Uterus (tissue), 3 donors: ENCODE measurements at regions not wholly inside any gene's neighbourhood (a gene's known extent, or its start where the extent isn't known, plus 50 kb on each side); places are given as distances from the start of the nearest gene placed in this dataset.

Experiments used
- DNase-seq, 2 donors: peaks; one replicate each; pipeline ENCODE4 v3.0.0-alpha.2; 2019 to 2020
- H3K27ac ChIP-seq, 2 donors: fragments of 200-600 bp; sonication (generic); 1 replicate in 1 of 2; 2 replicates in 1 of 2; pipeline ENCODE4 v1.5.1; 2016 to 2018
- H3K27me3 ChIP-seq, 2 donors: fragments of 200-600 bp; sonication (generic); one replicate each; pipeline ENCODE4 v1.5.1; 2018 to 2019; ENCODE audit warnings: control low read depth in 1 of 2
- H3K36me3 ChIP-seq, 2 donors: fragments of 200-600 bp; sonication (generic); one replicate each; pipeline ENCODE4 v1.5.1; 2019; ENCODE audit warnings: control low read depth in 1 of 2
- H3K4me1 ChIP-seq, 2 donors: fragments of 200-600 bp; sonication (generic); one replicate each; pipeline ENCODE4 v1.5.1; 2018 to 2019; ENCODE audit warnings: control low read depth in 1 of 2
- H3K4me3 ChIP-seq, 2 donors: fragments of 200-600 bp; sonication (generic); 1 replicate in 1 of 2; 2 replicates in 1 of 2; pipeline ENCODE4 v1.5.1; 2018 to 2019; ENCODE audit warnings: mild to moderate bottlenecking in 1 of 2
- H3K9me3 ChIP-seq, 2 donors: fragments of 200-600 bp; sonication (generic); one replicate each; pipeline ENCODE4 v1.5.1; 2019; ENCODE audit warnings: control low read depth in 1 of 2
- POLR2A ChIP-seq, 2 donors: fragments of 450-650 bp; IDR thresholded peaks; one replicate each; pipeline ENCODE4 v1.6.1; 2016; ENCODE audit warnings: antibody characterized with exemption in 2 of 2, mild to moderate bottlenecking in 1 of 2, moderate library complexity in 1 of 2
- intact Hi-C: fragments of 100-400 bp; cut with DNase I; formaldehyde crosslinking; loops from one replicate; pipeline ENCODE4 v1.15.1; 2023; ENCODE audit warnings: low total_unique reads
- TF ChIP-seq, protein P1 (sequence below), 4 experiments: fragments of 200-600 bp in 2 of 4; fragments of 450-650 bp in 2 of 4; sonication (generic) in 2 of 4; IDR thresholded peaks; one replicate each; pipeline ENCODE4 v1.5.1; 2016 to 2019; ENCODE audit warnings: antibody characterized with exemption in 4 of 4, mild to moderate bottlenecking in 2 of 4, moderate library complexity in 1 of 4
- donor health status: DM: yes; HTN: yes; CAD: no.

- Histone ChIP-seq H3K27me3 (no peaks in the 10 kb centered on the region), H3K4me1 (no peaks in the 10 kb centered on the region), H3K27ac (no peak overlapping the region), H3K9me3 (no peaks in the 10 kb centered on the region), H3K36me3 (no peaks in the 10 kb centered on the region), H3K4me3 (no peak overlapping the region)
- DNase-seq = no peak
- TF ChIP-seq POLR2A (IDR thresholded peaks at IDR 0.05) = no peak
- TF ChIP-seq, protein P1, sequence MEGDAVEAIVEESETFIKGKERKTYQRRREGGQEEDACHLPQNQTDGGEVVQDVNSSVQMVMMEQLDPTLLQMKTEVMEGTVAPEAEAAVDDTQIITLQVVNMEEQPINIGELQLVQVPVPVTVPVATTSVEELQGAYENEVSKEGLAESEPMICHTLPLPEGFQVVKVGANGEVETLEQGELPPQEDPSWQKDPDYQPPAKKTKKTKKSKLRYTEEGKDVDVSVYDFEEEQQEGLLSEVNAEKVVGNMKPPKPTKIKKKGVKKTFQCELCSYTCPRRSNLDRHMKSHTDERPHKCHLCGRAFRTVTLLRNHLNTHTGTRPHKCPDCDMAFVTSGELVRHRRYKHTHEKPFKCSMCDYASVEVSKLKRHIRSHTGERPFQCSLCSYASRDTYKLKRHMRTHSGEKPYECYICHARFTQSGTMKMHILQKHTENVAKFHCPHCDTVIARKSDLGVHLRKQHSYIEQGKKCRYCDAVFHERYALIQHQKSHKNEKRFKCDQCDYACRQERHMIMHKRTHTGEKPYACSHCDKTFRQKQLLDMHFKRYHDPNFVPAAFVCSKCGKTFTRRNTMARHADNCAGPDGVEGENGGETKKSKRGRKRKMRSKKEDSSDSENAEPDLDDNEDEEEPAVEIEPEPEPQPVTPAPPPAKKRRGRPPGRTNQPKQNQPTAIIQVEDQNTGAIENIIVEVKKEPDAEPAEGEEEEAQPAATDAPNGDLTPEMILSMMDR (IDR thresholded peaks at IDR 0.05) = no peak
- intact Hi-C loops = no loop called here
Observed at GRCh38 chr6:63371104-63371715, 51.4 kb upstream of the LGSN start.

DNA sequence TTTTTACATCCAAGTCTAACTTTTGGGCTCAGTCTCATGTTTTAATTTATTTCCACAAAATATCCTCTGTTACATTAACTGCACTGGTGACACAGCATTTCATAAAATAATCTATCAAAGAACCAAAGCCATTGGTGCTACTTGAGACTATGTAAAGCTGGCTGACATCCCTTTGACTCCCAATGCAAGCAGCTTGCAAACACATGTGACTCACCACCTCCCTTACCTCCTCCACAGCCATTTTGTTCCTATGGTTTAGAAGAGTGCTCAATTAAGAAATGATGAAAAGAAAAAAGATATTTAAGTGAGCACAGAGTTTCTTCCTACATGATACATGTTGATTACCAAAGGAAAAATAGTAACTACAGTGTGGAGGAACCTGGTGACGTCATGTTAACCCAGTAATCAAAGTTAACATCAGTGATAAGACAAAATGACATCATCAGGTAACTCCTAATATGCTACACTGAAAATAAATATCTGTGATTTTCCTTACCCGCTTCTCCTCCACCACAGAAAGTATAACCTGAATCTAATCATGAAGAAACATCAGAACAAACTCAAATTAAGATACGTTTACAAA lies 53.3 kb upstream of the LGSN start:
- Histone ChIP-seq H3K36me3 (no peaks in the 10 kb centered on the region), H3K4me1 (no peaks in the 10 kb centered on the region), H3K4me3 (no peak overlapping the region), H3K27ac (no peak overlapping the region), H3K27me3 (no peaks in the 10 kb centered on the region), H3K9me3 (no peaks in the 10 kb centered on the region)
- TF ChIP-seq, protein P1 (IDR thresholded peaks at IDR 0.05) = no peak
- TF ChIP-seq POLR2A (IDR thresholded peaks at IDR 0.05) = no peak
- intact Hi-C loops = no loop called here
- no peak for DNase-seq

DNA sequence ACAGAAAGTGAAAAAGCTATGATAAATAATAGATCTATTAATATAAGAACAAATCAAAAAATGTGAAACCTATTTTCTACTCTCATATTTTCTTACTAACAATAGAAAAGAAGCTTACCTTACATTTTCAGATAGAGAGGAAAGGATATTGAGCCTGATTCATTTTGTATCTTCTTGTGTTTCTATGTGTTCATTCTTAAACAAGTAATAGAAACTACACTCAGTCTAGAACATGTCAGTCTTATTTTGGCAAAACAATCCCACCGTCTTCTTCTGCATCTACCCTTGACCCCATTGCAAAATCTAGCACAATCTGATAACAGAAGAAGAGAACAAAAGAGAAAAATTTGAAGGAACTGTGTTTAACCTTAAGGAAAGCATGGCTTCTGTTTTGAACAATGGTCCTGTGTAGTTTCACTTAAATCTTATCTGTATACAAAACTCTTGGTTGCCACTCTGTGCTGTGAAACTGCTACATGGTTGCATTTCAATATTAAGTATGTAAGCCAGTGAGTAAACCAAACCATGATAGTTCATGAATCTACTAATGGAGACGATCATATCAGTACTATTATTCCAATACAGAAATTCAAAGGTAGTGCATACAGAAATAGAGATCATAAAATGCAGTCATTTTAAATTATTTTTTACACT lies 69.5 kb upstream of the LGSN start:
- no peak for DNase-seq
- H3K27me3 ChIP-seq = no peaks in the 10 kb centered on the region
- H3K36me3 ChIP-seq = no peaks in the 10 kb centered on the region
- intact Hi-C loops = no loop called here
- no peak overlapping the region for H3K4me3 ChIP-seq
- H3K27ac ChIP-seq = no peak overlapping the region
- H3K4me1 ChIP-seq = no peaks in the 10 kb centered on the region
- H3K9me3 ChIP-seq = no peaks in the 10 kb centered on the region
- no peak for TF ChIP-seq POLR2A (IDR thresholded peaks at IDR 0.05)
- TF ChIP-seq, protein P1 (IDR thresholded peaks at IDR 0.05) = no peak

GRCh38 chr6:63391203-63391970 lies 71.6 kb upstream of the LGSN start:
- Histone ChIP-seq H3K27me3 (no peaks in the 10 kb centered on the region), H3K36me3 (no peaks in the 10 kb centered on the region), H3K9me3 (no peaks in the 10 kb centered on the region), H3K4me3 (no peak overlapping the region), H3K4me1 (no peaks in the 10 kb centered on the region), H3K27ac (no peak overlapping the region)
- intact Hi-C loops = no loop called here
- DNase-seq = no peak
- TF ChIP-seq POLR2A (IDR thresholded peaks at IDR 0.05) = no peak
- TF ChIP-seq, protein P1 (IDR thresholded peaks at IDR 0.05) = no peak
